Activated CD8-positive, alpha-beta T cell treated with anti-CD3 and anti-CD28 coated beads for 36 hours (primary cell): ENCODE measurements at regions not wholly inside any gene's neighbourhood (a gene's known extent, or its start where the extent isn't known, plus 50 kb on each side); places are given as distances from the start of the nearest gene placed in this dataset.

Experiments
- ATAC-seq: fragments of 200-7000 bp; cut with Tn5 transposase; one replicate; pipeline ENCODE4 v1.10.0; 2021; ENCODE audit warnings: mild to moderate bottlenecking, moderate library complexity
- CTCF ChIA-PET: fragments of 350-600 bp; sonication (Branson Sonifier 250); formaldehyde crosslinking; loops from one replicate; lab custom pipeline; 2021; ENCODE audit warnings: antibody characterized with exemption; lab: Charles Lee
- POLR2A ChIA-PET: fragments of 350-600 bp; sonication (Branson Sonifier 250); formaldehyde crosslinking; loops from one replicate; lab custom pipeline; 2021; ENCODE audit warnings: antibody characterized with exemption; lab: Charles Lee
- DNase-seq: peaks from one replicate; pipeline ENCODE4 v3.0.0-alpha.2; 2020
- H3K27ac Mint-ChIP-seq: one replicate; pipeline ENCODE4 v1.8.0; 2021; ENCODE audit warnings: mild to moderate bottlenecking, mixed read lengths
- H3K27me3 Mint-ChIP-seq: one replicate; pipeline ENCODE4 v1.8.0; 2021; ENCODE audit warnings: mixed read lengths
- H3K36me3 Mint-ChIP-seq: one replicate; pipeline ENCODE4 v1.8.0; 2021; ENCODE audit warnings: low read depth, mixed read lengths
- H3K4me1 Mint-ChIP-seq: one replicate; pipeline ENCODE4 v1.8.0; 2021; ENCODE audit warnings: low read depth, mixed read lengths
- H3K4me3 Mint-ChIP-seq: one replicate; pipeline ENCODE4 v1.8.0; 2021; ENCODE audit warnings: mild to moderate bottlenecking, moderate library complexity, mixed read lengths
- H3K9me3 Mint-ChIP-seq: one replicate; pipeline ENCODE4 v1.8.0; 2021; ENCODE audit warnings: mixed read lengths
- CTCF ChIP-seq: fragments of 200-600 bp; IDR thresholded peaks from one replicate; pipeline ENCODE4 v1.8.0; 2022; ENCODE audit warnings: antibody characterized with exemption, mild to moderate bottlenecking
- intact Hi-C: fragments of 100-400 bp; cut with micrococcal nuclease; formaldehyde crosslinking; loops from one replicate; pipeline ENCODE4 v1.10.0; 2022

- no peak for ATAC-seq
- no peak overlapping the region for H3K27ac Mint-ChIP-seq
- POLR2A ChIA-PET = no interaction called here
- H3K36me3 Mint-ChIP-seq = no peaks in the 10 kb centered on the region
- CTCF ChIA-PET = no interaction called here
- H3K27me3 Mint-ChIP-seq = no peaks in the 10 kb centered on the region
- no peak overlapping the region for H3K4me3 Mint-ChIP-seq
- no peak for TF ChIP-seq CTCF
- peaks cover 5% of the 10 kb centered on the region for H3K9me3 Mint-ChIP-seq
- intact Hi-C loops = no loop called here
- DNase-seq = no peak
- H3K4me1 Mint-ChIP-seq = no peaks in the 10 kb centered on the region
These were observed 303.7 kb downstream of the KCNN2 start for GRCh38 chr5:114665551-114665950.

- TF ChIP-seq CTCF = no peak
- no peak for ATAC-seq
These were observed 298.9 kb downstream of the KCNN2 start for GRCh38 chr5:114660791-114661190.

GRCh38 chr5:114658194-114658593 lies 296.3 kb downstream of the KCNN2 start:
- ATAC-seq (no peak), DNase-seq (no peak)
- no peak overlapping the region for H3K4me3 Mint-ChIP-seq
- no peaks in the 10 kb centered on the region for H3K36me3 Mint-ChIP-seq
- H3K27me3 Mint-ChIP-seq = no peaks in the 10 kb centered on the region
- ChIA-PET POLR2A (no interaction called here), CTCF (no interaction called here)
- intact Hi-C loops = no loop called here
- no peak overlapping the region for H3K27ac Mint-ChIP-seq
- no peak for TF ChIP-seq CTCF
- H3K9me3 Mint-ChIP-seq = peaks cover 5% of the 10 kb centered on the region
- H3K4me1 Mint-ChIP-seq = no peaks in the 10 kb centered on the region

More at GRCh38 chr5:114660791-114661190, 298.9 kb downstream of the KCNN2 start:
- intact Hi-C loops = no loop called here
- Mint-ChIP-seq H3K27me3 (no peaks in the 10 kb centered on the region), H3K27ac (no peak overlapping the region), H3K4me3 (no peak overlapping the region), H3K4me1 (no peaks in the 10 kb centered on the region), H3K36me3 (no peaks in the 10 kb centered on the region), H3K9me3 (peaks cover 5% of the 10 kb centered on the region)
- DNase-seq = no peak
- ChIA-PET CTCF (no interaction called here), POLR2A (no interaction called here)

GRCh38 chr5:114657342-114658130 lies 295.7 kb downstream of the KCNN2 start:
- H3K4me1 Mint-ChIP-seq = no peaks in the 10 kb centered on the region
- no peak for TF ChIP-seq CTCF
- intact Hi-C loops = no loop called here
- CTCF ChIA-PET = no interaction called here
- H3K27ac Mint-ChIP-seq = no peak overlapping the region
- DNase-seq (no peak), ATAC-seq (no peak)
- H3K27me3 Mint-ChIP-seq = no peaks in the 10 kb centered on the region
- peaks cover 5% of the 10 kb centered on the region for H3K9me3 Mint-ChIP-seq
- no peak overlapping the region for H3K4me3 Mint-ChIP-seq
- H3K36me3 Mint-ChIP-seq = no peaks in the 10 kb centered on the region
- POLR2A ChIA-PET = no interaction called here

GRCh38 chr5:114649878-114650277 lies 288.0 kb downstream of the KCNN2 start:
- no peaks in the 10 kb centered on the region for H3K36me3 Mint-ChIP-seq
- peaks cover 2% of the 10 kb centered on the region for H3K9me3 Mint-ChIP-seq
- ATAC-seq (no peak), DNase-seq (no peak)
- H3K27me3 Mint-ChIP-seq = no peaks in the 10 kb centered on the region
- no peak overlapping the region for H3K4me3 Mint-ChIP-seq
- intact Hi-C loops = no loop called here
- TF ChIP-seq CTCF = no peak
- CTCF ChIA-PET = interaction anchor here (1.3 kb wide), 1 partner anchor 751 kb away, joined by 3 read pairs; no protein-coding TSS in a partner anchor
- no peak overlapping the region for H3K27ac Mint-ChIP-seq
- POLR2A ChIA-PET = no interaction called here
- no peaks in the 10 kb centered on the region for H3K4me1 Mint-ChIP-seq
